Loucy (cell line): ENCODE measurements at regions not wholly inside any gene's neighbourhood (a gene's known extent, or its start where the extent isn't known, plus 50 kb on each side); places are given as distances from the start of the nearest gene placed in this dataset.
A peak's percentile ranks its signal among the peaks of the same experiment; 100 is the strongest.

ENCODE experiments used
- H2AFZ ChIP-seq: fragments of 200-600 bp; sonication (generic); 2 replicates; pipeline ENCODE4 v1.6.0; 2016; ENCODE audit warnings: antibody characterized with exemption, mild to moderate bottlenecking, low read length, moderate library complexity
- H3F3A ChIP-seq: fragments of 200-600 bp; 2 replicates; pipeline ENCODE4 v1.6.0; 2016; ENCODE audit warnings: antibody characterized with exemption, low read depth, mild to moderate bottlenecking
- H3K27me3 ChIP-seq: fragments of 200-600 bp; sonication (generic); 2 replicates; pipeline ENCODE4 v1.6.1; 2014; ENCODE audit warnings: low read length, mild to moderate bottlenecking; ENCODE audit not compliant: insufficient read depth, poor library complexity, severe bottlenecking
- H3K36me3 ChIP-seq: fragments of 200-600 bp; sonication (generic); 2 replicates; pipeline ENCODE4 v1.6.1; 2016; ENCODE audit warnings: low read length; ENCODE audit not compliant: insufficient read depth
- H3K4me1 ChIP-seq: fragments of 200-600 bp; sonication (generic); 2 replicates; pipeline ENCODE4 v1.5.1; 2014; ENCODE audit warnings: low read length, mild to moderate bottlenecking; ENCODE audit not compliant: insufficient read depth, poor library complexity, severe bottlenecking
- H3K4me2 ChIP-seq: fragments of 200-600 bp; sonication (generic); 2 replicates; pipeline ENCODE4 v1.6.0; 2014; ENCODE audit warnings: antibody characterized with exemption, low read length, low read depth, mild to moderate bottlenecking; ENCODE audit not compliant: poor library complexity, severe bottlenecking
- H3K4me3 ChIP-seq: fragments of 200-600 bp; sonication (generic); 2 replicates; pipeline ENCODE4 v1.5.1; 2014; ENCODE audit warnings: low read length, mild to moderate bottlenecking, mixed read lengths; ENCODE audit not compliant: poor library complexity, severe bottlenecking
- H3K79me2 ChIP-seq: fragments of 200-600 bp; sonication (generic); 2 replicates; pipeline ENCODE4 v1.6.1; 2014; ENCODE audit warnings: low read length; ENCODE audit not compliant: insufficient read depth
- H3K9ac ChIP-seq: fragments of 200-600 bp; sonication (generic); 2 replicates; pipeline ENCODE4 v1.6.0; 2014; ENCODE audit warnings: mild to moderate bottlenecking, low read depth, low read length, moderate library complexity; ENCODE audit not compliant: poor library complexity, severe bottlenecking
- H3K9me2 ChIP-seq: fragments of 200-600 bp; sonication (generic); replicated peaks from 2 replicates; pipeline ENCODE4 v1.6.1; 2016; ENCODE audit warnings: low read depth, low read length, mixed read lengths
- H3K9me3 ChIP-seq: fragments of 200-600 bp; sonication (generic); 2 replicates; pipeline ENCODE4 v1.6.1; 2014; ENCODE audit warnings: mild to moderate bottlenecking, antibody characterized with exemption, low read length, low read depth; ENCODE audit not compliant: insufficient read depth
- H4K20me1 ChIP-seq: fragments of 200-600 bp; sonication (generic); 2 replicates; pipeline ENCODE4 v1.6.0; 2014; ENCODE audit warnings: antibody characterized with exemption, low read length, mild to moderate bottlenecking; ENCODE audit not compliant: insufficient read depth, poor library complexity, severe bottlenecking
- EZH2phosphoT487 ChIP-seq: fragments of 200-600 bp; IDR thresholded peaks from 2 replicates; pipeline ENCODE4 v1.6.1; 2018; ENCODE audit warnings: antibody characterized with exemption, mild to moderate bottlenecking, moderate library complexity, borderline replicate concordance
- TF ChIP-seq, protein P1 (sequence below): fragments of 200-600 bp; sonication (generic); conservative IDR thresholded peaks from 2 replicates; pipeline ENCODE4 v1.5.1; 2014; ENCODE audit warnings: mild to moderate bottlenecking, antibody characterized with exemption, low read length

DNA sequence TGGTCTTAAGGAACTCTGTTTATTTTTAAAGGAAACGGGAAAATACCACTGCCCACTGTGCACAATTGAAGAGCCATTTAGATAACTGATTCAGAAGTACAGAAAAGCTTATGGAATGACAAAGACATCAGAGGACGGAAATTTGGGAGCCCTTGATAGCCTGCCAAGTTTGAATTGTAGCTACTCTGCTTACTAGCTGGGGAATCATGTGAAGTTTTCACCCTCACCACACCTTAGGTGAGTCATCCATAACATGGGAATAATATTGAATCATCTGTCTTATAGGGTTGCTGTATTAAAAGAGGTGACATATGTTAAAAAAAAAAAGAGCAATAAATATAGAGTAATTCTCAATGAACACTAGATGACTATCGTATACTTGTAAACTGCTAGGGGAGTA, 1104.2 kb downstream of the GATA3 start:
- H4K20me1 ChIP-seq, result no peaks in the 10 kb centered on the region
- H3K9me3 ChIP-seq, result no peaks in the 10 kb centered on the region; the same call in 1 of the 2 replicates
- no peak overlapping the region for H3K4me3 ChIP-seq
- no peaks in the 10 kb centered on the region for H3K27me3 ChIP-seq
- no peak overlapping the region for H3K9ac ChIP-seq
- H3K4me1 ChIP-seq, result peaks cover 5% of the 10 kb centered on the region
- H3K9me2 ChIP-seq, result no peaks in the 10 kb centered on the region
- TF ChIP-seq, protein P1, sequence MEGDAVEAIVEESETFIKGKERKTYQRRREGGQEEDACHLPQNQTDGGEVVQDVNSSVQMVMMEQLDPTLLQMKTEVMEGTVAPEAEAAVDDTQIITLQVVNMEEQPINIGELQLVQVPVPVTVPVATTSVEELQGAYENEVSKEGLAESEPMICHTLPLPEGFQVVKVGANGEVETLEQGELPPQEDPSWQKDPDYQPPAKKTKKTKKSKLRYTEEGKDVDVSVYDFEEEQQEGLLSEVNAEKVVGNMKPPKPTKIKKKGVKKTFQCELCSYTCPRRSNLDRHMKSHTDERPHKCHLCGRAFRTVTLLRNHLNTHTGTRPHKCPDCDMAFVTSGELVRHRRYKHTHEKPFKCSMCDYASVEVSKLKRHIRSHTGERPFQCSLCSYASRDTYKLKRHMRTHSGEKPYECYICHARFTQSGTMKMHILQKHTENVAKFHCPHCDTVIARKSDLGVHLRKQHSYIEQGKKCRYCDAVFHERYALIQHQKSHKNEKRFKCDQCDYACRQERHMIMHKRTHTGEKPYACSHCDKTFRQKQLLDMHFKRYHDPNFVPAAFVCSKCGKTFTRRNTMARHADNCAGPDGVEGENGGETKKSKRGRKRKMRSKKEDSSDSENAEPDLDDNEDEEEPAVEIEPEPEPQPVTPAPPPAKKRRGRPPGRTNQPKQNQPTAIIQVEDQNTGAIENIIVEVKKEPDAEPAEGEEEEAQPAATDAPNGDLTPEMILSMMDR, result no peak
- TF ChIP-seq EZH2phosphoT487, result no peak
- no peak overlapping the region for H2AFZ ChIP-seq
- no peak overlapping the region for H3K4me2 ChIP-seq
- no peaks in the 10 kb centered on the region for H3K79me2 ChIP-seq
- H3K36me3 ChIP-seq, result no peaks in the 10 kb centered on the region
- no peaks in the 10 kb centered on the region for H3F3A ChIP-seq

DNA sequence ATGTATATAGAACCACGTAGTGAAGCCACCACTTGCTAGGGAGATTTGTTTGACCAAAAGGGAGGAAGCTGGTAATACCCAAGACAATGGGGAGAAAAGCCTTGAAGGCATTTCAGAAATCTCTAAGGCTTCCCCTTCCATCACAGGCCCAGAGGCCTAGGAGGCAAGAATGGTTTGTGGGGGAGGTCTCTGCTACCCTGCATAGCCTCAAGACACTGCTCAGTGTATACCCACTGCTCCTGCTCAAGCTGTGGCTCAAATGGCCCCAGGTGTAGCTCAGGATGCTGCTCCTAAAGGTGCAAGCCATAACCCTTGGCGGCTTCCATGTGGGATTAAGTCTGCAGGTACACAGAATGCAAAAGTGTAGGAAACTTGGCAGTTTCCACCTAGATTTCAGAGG, 1105.8 kb downstream of the GATA3 start:
- Histone ChIP-seq H3K79me2 (no peaks in the 10 kb centered on the region), H3K36me3 (no peaks in the 10 kb centered on the region), H3K27me3 (no peaks in the 10 kb centered on the region), H3K9me2 (no peaks in the 10 kb centered on the region), H3K4me2 (no peak overlapping the region), H4K20me1 (no peaks in the 10 kb centered on the region), H3K9ac (no peak overlapping the region), H3K4me3 (no peak overlapping the region), H3K9me3 (no peaks in the 10 kb centered on the region; the same call in 1 of the 2 replicates), H3K4me1 (peaks cover 10% of the 10 kb centered on the region), H2AFZ (no peak overlapping the region), H3F3A (no peaks in the 10 kb centered on the region)
- no peak for TF ChIP-seq EZH2phosphoT487
- TF ChIP-seq, protein P1, result no peak

DNA sequence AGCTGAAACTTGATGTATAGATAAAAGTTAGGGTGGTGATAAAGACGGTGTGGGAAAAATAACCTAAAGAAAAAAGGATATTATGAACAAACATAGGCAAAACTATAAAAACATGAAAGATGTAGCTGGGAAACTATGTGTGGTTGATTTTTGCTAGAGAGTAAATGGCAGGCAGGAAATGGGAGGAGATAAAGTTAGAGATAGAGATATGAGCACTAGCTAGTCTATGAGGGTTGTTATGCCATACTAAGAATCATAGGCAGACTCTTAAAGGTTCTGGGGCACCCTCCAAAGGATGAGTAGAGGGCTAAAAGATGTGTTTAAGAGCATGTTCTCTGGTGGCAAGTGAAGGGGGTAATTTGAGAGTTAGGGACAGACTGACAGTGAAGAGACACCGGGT, 1109.2 kb downstream of the GATA3 start:
- no peak overlapping the region for H2AFZ ChIP-seq
- H3K4me2 ChIP-seq, result peak overlapping the region; percentile 23
- H3K9me3 ChIP-seq, result no peaks in the 10 kb centered on the region; the same call in 1 of the 2 replicates
- no peaks in the 10 kb centered on the region for H3K27me3 ChIP-seq
- H3K9ac ChIP-seq, result no peak overlapping the region
- H3K4me1 ChIP-seq, result peaks cover 36% of the 10 kb centered on the region
- no peaks in the 10 kb centered on the region for H3F3A ChIP-seq
- H3K36me3 ChIP-seq, result no peaks in the 10 kb centered on the region
- H4K20me1 ChIP-seq, result no peaks in the 10 kb centered on the region
- no peak overlapping the region for H3K4me3 ChIP-seq
- no peaks in the 10 kb centered on the region for H3K9me2 ChIP-seq
- TF ChIP-seq, protein P1, result no peak
- no peak for TF ChIP-seq EZH2phosphoT487
- no peaks in the 10 kb centered on the region for H3K79me2 ChIP-seq
